SJSA1 (cell line): ENCODE measurements at regions not wholly inside any gene's neighbourhood (a gene's known extent, or its start where the extent isn't known, plus 50 kb on each side); places are given as distances from the start of the nearest gene placed in this dataset.
"Not testable (repeated sequence)": the region's sequence is repeated elsewhere in the genome, so short reads cannot be mapped to it uniquely, and the experiment has no call there.

Experiments used
- DNase-seq, 2 experiments: peaks; one replicate each; pipeline ENCODE4 v3.0.0-alpha.2; 2015 to 2020; ENCODE audit warnings: low spot score in 2 of 2, low read depth in 1 of 2
- H3K27ac ChIP-seq: fragments of 250-450 bp; sonication (Bioruptor Pico); 2 replicates; pipeline ENCODE4 v1.5.1; 2020; ENCODE audit warnings: mild to moderate bottlenecking, moderate library complexity
- H3K27me3 ChIP-seq: fragments of 250-450 bp; sonication (Bioruptor Pico); replicated peaks from 2 replicates; pipeline ENCODE4 v1.5.1; 2020; ENCODE audit warnings: mild to moderate bottlenecking, moderate library complexity
- H3K36me3 ChIP-seq: fragments of 250-450 bp; sonication (Bioruptor Pico); 2 replicates; pipeline ENCODE4 v1.5.1; 2020; ENCODE audit warnings: mild to moderate bottlenecking
- H3K4me1 ChIP-seq: fragments of 250-450 bp; sonication (Bioruptor Pico); replicated peaks from 2 replicates; pipeline ENCODE4 v1.6.1; 2021; ENCODE audit warnings: mild to moderate bottlenecking
- H3K4me3 ChIP-seq: fragments of 250-450 bp; sonication (Bioruptor Pico); 2 replicates; pipeline ENCODE4 v1.5.1; 2020; ENCODE audit warnings: mild to moderate bottlenecking
- H3K9me3 ChIP-seq: fragments of 250-450 bp; sonication (Bioruptor Pico); replicated peaks from 2 replicates; pipeline ENCODE4 v1.5.1; 2020; ENCODE audit warnings: mild to moderate bottlenecking

- Histone ChIP-seq H3K9me3 (no peaks in the 10 kb centered on the region), H3K4me3 (no peak overlapping the region), H3K27me3 (no peaks in the 10 kb centered on the region), H3K27ac (no peak overlapping the region), H3K36me3 (no peaks in the 10 kb centered on the region), H3K4me1 (no peaks in the 10 kb centered on the region)
- no peak for DNase-seq
Observed at GRCh38 chr2:53610260-53610659, 157.3 kb upstream of the CHAC2 start.

GRCh38 chr2:53609551-53609950, 158.1 kb upstream of the CHAC2 start:
- no peak for DNase-seq
- Histone ChIP-seq H3K4me3 (no peak overlapping the region), H3K27me3 (no peaks in the 10 kb centered on the region), H3K9me3 (no peaks in the 10 kb centered on the region), H3K36me3 (no peaks in the 10 kb centered on the region), H3K4me1 (no peaks in the 10 kb centered on the region), H3K27ac (no peak overlapping the region)

DNA sequence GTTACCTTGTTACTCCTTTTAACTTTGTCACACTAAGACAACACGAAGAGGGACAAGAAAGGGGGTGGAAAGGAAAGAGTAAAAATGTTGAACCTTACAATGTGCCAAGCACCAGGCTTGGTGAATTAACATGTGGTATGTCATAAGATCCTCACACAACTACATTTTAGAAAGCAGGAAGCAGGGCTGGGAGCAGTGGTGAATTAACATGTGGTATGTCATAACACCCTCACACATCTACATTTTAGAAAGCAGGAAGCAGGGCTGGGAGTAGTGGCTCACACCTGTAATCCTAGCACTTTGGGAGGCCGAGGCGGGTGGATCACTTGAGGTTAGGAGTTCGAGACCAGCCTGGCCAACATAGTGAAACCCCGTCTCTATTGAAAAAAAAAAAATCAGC, 159.3 kb upstream of the CHAC2 start:
- Histone ChIP-seq H3K9me3 (no peaks in the 10 kb centered on the region), H3K27me3 (no peaks in the 10 kb centered on the region), H3K27ac (no peak overlapping the region), H3K4me3 (no peak overlapping the region), H3K4me1 (no peaks in the 10 kb centered on the region), H3K36me3 (no peaks in the 10 kb centered on the region)
- no peak for DNase-seq

DNA sequence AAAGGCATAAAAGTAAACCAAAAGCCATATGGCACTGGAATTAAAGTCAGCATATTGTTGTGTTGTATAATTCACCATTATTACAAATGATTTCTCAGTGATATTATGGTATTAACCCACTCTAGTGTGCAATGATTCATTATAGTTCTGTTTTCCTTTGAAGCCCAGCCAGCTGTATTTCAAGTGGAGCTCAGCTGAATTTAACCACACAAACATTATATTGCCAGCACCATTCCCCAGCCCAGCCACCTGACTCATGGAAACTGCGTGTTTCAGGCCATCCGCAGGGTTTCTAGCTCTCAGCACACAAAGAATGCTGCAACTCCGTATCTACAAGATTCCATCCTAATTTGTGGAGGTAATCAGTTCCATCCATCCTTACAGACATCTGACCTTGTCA, 166.8 kb upstream of the CHAC2 start:
- DNase-seq = no peak
- Histone ChIP-seq H3K4me3 (no peak overlapping the region), H3K27me3 (no peaks in the 10 kb centered on the region), H3K4me1 (no peaks in the 10 kb centered on the region), H3K36me3 (no peaks in the 10 kb centered on the region), H3K9me3 (no peaks in the 10 kb centered on the region), H3K27ac (no peak overlapping the region)

DNA sequence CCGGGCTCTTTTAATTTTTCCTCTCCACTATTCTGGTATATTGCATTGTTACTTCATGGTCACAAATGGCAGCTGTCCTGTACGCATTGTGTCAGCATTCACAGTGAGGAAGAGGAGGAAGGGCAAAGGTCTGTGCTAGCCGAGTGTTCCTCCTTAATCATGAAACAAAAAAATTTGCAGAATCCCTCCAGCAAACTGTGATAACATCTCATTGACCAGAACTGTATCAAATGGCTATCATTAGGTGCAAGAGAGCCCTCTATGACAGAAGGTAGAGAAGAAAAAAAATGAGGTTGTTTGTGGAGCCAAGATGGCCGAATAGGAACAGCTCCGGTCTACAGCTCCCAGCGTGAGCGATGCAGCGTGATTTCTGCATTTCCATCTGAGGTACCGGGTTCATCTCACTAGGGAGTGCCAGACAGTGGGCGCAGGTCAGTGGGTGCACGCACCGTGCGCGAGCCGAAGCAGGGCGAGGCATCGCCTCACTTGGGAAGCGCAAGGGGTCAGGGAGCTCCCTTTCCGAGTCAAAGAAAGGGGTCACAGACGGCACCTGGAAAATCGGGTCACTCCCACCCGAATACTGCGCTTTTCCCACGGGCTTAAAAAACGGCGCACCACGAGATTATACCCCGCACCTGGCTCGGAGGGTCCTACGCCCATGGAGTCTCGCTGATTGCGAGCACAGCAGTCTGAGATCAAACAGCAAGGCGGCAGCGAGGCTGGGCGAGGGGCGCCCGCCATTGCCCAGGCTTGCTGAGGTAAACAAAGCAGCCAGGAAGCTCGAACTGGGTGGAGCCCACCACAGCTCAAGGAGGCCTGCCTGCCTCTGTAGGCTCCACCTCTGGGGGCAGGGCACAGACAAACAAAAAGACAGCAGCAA, 180.6 kb upstream of the CHAC2 start:
- H3K9me3 ChIP-seq, DNase-seq, H3K27ac ChIP-seq, H3K27me3 ChIP-seq, H3K36me3 ChIP-seq, H3K4me3 ChIP-seq: not testable (repeated sequence)
- peaks cover 11% of the 10 kb centered on the region for H3K4me1 ChIP-seq

DNA sequence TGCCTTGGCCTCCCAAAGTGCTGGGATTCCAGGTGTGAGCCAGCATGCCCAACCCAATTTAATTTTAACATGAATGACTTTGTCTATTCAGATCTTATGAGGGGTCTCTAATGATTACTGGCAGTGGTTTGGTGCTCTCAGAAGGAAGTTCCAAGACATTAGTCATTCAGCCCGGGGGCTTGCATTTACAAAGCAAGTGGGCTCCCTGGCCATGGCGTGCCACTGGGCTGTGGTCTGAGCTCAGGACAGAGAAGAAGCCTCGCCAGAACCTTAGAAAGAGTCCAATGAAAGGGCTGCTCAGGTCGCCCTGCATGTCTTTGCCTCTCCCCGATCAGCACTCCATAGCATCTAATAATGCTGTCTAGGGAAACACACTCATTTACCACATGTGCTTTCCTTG, 182.6 kb upstream of the CHAC2 start:
- H3K4me1 ChIP-seq = peaks cover 11% of the 10 kb centered on the region
- H3K27ac ChIP-seq = no peak overlapping the region
- H3K27me3 ChIP-seq = no peaks in the 10 kb centered on the region
- DNase-seq = no peak
- no peak overlapping the region for H3K4me3 ChIP-seq
- no peaks in the 10 kb centered on the region for H3K36me3 ChIP-seq
- no peaks in the 10 kb centered on the region for H3K9me3 ChIP-seq

GRCh38 chr2:53583583-53583982, 184.0 kb upstream of the CHAC2 start:
- DNase-seq = no peak
- Histone ChIP-seq H3K27me3 (no peaks in the 10 kb centered on the region), H3K36me3 (no peaks in the 10 kb centered on the region), H3K9me3 (no peaks in the 10 kb centered on the region), H3K4me3 (no peak overlapping the region), H3K4me1 (peaks cover 11% of the 10 kb centered on the region), H3K27ac (no peak overlapping the region)

DNA sequence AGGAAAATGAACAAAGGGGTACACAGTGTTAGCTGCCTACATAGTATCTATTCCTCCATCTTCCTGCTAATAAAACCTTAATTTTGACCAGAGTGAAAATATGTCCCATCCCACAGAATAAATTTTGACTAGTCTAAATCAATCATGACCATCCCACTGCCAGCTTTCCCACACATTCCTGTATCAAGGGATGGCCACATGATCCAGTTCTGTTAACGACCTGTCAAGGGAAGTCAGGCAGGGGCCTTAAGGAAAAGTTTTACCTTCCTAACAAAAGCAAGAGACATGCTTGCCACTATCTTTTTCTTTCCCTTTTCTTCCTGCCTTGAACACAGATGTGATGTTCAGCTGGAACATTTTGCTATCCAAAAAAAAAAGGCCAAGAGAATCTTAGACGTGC, 185.0 kb upstream of the CHAC2 start:
- H3K4me1 ChIP-seq = peaks cover 11% of the 10 kb centered on the region
- DNase-seq = no peak
- H3K27me3 ChIP-seq = no peaks in the 10 kb centered on the region
- no peaks in the 10 kb centered on the region for H3K36me3 ChIP-seq
- H3K27ac ChIP-seq = no peak overlapping the region
- no peak overlapping the region for H3K4me3 ChIP-seq
- no peaks in the 10 kb centered on the region for H3K9me3 ChIP-seq

DNA sequence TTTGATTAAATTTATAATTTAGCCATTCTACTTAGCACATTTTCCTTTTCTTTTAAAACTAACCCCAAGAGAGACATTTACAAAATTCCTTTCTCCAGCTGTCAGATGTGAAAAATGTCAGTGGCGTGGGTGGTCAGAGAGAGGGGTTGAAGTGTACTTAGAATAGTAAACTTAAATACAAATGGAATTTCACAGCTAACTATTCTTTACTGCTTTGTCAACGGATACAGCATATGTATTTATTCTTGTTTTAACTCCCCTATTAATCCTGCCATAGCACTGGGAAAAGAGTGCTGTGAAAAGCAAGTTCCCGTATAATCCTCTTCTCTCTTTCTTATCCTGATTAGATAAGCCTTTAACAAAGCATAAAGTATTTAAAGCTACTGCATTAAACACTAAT, 191.4 kb upstream of the CHAC2 start:
- Histone ChIP-seq H3K27me3 (no peaks in the 10 kb centered on the region), H3K4me3 (peak overlapping the region; percentile 11; the same call in 1 of the 2 replicates), H3K4me1 (peaks cover 22% of the 10 kb centered on the region), H3K36me3 (no peaks in the 10 kb centered on the region), H3K9me3 (no peaks in the 10 kb centered on the region), H3K27ac (peak overlapping the region; percentile 91)
- peak; percentile 73 to 80 for DNase-seq

GRCh38 chr2:53575721-53576124, 191.9 kb upstream of the CHAC2 start:
- H3K36me3 ChIP-seq = no peaks in the 10 kb centered on the region
- peaks cover 22% of the 10 kb centered on the region for H3K4me1 ChIP-seq
- DNase-seq = no peak
- peak overlapping the region; percentile 11; the same call in 1 of the 2 replicates for H3K4me3 ChIP-seq
- no peaks in the 10 kb centered on the region for H3K27me3 ChIP-seq
- H3K9me3 ChIP-seq = no peaks in the 10 kb centered on the region
- H3K27ac ChIP-seq = peak overlapping the region; percentile 91

DNA sequence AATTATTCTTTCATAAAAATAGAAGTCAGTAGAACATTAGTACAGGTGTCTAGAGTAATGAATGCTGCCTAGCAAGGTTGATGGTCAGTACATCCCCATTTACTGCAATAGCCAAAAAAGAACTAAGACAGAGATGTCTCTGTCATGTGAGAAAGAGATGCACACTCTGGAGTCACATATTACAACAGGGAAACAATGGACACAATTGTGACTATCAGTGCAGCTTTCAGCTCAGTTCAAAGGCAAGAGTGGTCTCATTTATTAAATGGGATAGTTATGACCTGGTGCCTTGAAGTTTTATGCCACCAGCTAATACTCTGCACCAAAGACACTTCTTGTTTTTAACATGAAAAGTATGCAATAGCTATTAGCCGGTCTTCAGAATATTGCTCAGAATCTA, 194.9 kb upstream of the CHAC2 start:
- Histone ChIP-seq H3K36me3 (no peaks in the 10 kb centered on the region), H3K9me3 (no peaks in the 10 kb centered on the region), H3K4me1 (peaks cover 22% of the 10 kb centered on the region), H3K4me3 (no peak overlapping the region), H3K27ac (no peak overlapping the region), H3K27me3 (no peaks in the 10 kb centered on the region)
- DNase-seq = no peak

- no peak for DNase-seq
- no peaks in the 10 kb centered on the region for H3K9me3 ChIP-seq
- no peak overlapping the region for H3K4me3 ChIP-seq
Observed at GRCh38 chr2:53569957-53570727, 197.5 kb upstream of the CHAC2 start.

GRCh38 chr2:53568469-53568868, 199.1 kb upstream of the CHAC2 start:
- no peak for DNase-seq
- Histone ChIP-seq H3K4me1 (no peaks in the 10 kb centered on the region; the same call in 1 of the 2 replicates), H3K27ac (no peak overlapping the region), H3K4me3 (no peak overlapping the region), H3K9me3 (no peaks in the 10 kb centered on the region), H3K36me3 (no peaks in the 10 kb centered on the region), H3K27me3 (no peaks in the 10 kb centered on the region)

More at GRCh38 chr2:53569957-53570727, 197.5 kb upstream of the CHAC2 start:
- H3K27me3 ChIP-seq = no peaks in the 10 kb centered on the region
- no peaks in the 10 kb centered on the region for H3K36me3 ChIP-seq
- peaks cover 3% of the 10 kb centered on the region for H3K4me1 ChIP-seq
- no peak overlapping the region for H3K27ac ChIP-seq

DNA sequence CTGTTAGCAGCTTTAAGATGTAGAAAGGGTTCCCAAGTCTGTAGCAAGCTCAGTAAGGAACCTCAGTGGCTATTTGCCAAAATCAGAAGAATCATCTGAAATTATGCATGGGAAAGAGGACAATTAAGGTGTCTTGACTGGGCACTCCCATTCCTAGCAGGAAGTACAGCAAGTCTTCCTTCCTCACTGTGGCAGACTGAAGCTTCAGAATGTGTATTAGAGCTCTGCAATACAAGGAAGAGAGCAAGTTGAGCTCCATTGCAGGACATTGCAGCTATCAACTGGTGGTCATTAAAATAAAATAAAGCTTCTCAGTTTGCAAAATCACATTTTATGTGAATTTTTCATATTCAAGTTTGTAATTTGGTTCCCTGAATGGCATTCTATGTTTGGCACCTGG, 200.5 kb upstream of the CHAC2 start:
- DNase-seq = no peak
- Histone ChIP-seq H3K4me1 (no peaks in the 10 kb centered on the region; the same call in 1 of the 2 replicates), H3K9me3 (no peaks in the 10 kb centered on the region), H3K27me3 (no peaks in the 10 kb centered on the region), H3K4me3 (no peak overlapping the region), H3K36me3 (no peaks in the 10 kb centered on the region), H3K27ac (no peak overlapping the region)
